HG02588 (cell line): ENCODE measurements at regions not wholly inside any gene's neighbourhood (a gene's known extent, or its start where the extent isn't known, plus 50 kb on each side); places are given as distances from the start of the nearest gene placed in this dataset.

Experiments used
- ATAC-seq: cut with Tn5 transposase; IDR thresholded peaks from one replicate; pipeline ENCODE4 v1.9.1; 2021; ENCODE audit warnings: mild to moderate bottlenecking, moderate library complexity; ENCODE audit not compliant: unreplicated experiment

DNA sequence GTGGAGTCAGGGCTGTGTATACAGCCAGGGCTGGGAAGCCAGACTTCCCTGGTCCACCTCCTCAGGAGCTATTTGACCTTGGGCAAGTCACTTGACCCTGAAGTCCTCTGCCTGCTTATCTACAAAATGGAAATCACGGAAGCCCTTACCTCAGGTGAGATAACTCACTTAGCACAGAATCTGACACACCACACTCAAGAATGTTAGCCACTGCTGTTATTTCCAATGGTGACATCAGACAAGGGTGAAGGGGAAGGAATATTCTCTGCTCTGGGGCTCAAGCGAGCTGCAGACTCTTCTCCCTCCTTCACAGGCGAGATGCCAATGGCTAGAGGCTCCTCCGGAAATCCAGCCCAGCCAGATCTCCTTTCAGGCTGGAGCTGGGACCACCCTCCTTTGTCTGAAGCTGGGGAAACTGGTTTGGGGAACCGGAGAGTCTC lies 189.6 kb downstream of the HAUS1 start:
- ATAC-seq, result no peak

DNA sequence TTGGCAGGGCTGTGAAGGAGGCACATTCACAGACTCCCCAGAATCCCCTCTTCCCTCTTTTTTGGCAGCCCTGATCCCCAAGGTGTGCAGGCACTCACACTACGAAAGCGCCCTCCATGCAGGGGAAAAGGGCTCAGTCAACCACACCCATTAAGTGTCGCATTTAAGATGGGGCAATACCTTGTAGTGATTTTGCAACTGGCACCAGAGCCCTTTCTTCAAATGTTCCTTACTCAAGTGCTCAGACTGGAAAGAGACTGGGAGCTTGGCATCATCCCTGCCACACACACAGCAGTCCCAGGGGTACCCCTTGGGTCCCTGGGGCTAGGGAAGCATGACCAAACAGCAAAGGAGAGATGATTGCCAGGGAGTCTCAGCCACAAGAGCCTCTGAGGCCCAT lies 190.1 kb downstream of the HAUS1 start:
- ATAC-seq, result no peak

DNA sequence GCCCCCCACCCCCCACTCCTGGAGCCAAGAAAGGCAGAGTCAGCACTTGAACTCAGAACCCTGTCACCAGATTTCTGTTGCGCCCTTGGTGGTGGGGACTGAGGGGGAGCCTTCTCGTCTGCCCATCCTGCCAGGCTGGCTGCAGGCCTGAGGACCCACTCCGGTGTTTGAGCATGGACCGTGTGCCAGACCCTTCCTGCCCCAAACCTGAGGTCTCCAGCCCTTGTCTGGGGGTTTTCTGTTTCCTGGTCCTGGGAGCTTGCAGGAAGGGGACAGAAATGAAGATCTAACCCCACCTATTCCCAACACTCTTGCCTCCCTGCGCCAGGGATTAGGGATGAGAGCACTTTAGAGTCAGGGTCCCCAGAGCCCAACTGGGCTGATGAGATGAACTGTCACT lies 190.6 kb downstream of the HAUS1 start:
- ATAC-seq, result no peak

DNA sequence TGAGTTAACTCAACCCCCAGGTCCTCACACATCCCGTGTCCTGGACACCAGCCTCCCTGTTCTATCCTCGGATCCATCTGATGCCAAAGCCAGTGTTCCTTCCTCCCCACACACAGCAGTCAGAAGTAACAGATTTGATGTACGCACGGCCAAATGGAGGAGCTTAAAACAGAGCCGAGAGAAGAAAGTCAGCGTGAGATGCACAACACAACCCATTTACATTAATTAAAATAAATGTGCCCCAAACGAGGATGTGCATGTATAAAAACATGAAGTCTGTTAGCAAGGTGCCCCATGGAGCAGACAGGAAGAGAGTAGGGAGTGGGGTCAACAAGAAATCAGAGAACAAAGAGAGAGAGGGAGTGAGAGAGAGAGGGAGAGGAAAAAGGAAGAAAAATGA lies 191.2 kb downstream of the HAUS1 start:
- ATAC-seq, result no peak

DNA sequence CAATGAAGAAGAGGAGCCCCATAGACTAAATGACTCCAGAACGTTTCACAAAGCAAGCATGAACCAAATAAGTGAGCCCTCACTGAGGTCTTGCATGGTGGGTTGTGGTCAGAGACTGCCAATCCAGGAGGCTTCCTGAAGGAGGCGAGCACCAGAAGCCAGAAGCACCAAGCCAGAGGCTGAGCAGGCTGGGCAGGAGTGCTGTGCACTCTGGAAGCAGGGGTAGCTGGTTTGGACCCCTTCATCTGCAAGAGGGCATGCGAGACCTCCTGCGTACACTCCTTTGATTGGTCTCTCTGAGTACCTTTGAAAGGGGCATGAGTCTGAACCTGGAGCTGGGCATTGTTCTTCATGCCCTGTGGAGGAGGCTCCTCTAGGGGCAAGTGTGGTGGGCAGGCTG lies 192.5 kb downstream of the HAUS1 start:
- no peak for ATAC-seq

DNA sequence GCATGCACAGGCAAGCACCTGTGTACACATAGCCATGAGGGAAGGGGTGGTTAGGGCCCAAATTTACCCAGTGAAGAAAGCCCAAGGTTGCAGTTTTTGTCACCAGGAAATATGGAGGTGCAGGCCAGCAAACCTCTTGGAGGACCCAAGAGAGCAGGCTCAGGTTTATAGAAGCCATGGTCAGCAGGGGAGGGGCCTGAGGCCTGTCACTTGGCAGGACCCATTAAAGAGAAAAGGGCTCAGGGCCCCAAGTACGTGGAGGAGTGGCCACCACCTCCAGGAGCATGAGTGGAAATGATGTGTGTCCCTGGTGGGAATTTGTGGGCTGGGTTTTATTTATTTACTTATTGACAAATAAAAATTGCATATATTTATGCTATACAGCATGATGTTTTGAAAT lies 192.9 kb downstream of the HAUS1 start:
- ATAC-seq, result no peak

DNA sequence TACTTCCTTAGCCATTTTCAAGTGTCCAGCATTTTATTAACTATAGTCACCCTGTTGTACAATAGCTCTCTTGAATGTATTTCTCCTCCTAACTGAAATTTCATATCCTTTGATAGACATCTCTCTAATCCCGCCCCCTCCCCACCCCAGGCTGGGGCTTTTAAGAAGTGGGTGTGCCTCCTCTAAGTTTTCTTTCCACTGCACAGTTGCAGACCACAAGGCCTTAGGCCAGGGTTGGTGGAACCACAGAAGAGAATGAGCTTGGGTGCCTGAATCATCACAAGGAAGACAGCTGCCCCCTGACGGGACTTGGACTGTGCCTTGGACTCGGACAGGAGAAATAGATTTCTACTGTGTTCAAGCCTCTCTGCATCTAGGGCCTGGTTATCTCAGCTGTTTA lies 193.4 kb downstream of the HAUS1 start:
- ATAC-seq, result no peak

DNA sequence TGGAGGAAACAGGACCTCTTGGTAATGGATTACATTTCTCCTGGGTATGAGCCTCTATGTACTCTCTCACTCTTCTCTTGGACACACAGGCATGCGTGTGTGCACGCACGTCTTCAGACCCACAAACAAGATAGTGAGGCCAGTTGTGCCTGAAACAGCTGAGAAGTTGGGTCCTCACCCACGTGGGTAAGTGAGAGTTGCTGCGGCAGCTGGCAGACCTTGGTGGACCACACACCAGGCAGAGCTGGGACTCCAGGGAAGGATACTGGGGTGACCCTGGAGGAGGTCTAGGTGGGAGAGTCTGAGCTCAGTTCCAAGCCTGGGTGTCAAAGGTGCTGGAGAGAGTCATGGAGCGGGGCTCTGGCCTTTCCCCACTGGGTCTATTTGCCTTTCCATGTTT lies 194.3 kb downstream of the HAUS1 start:
- ATAC-seq, result no peak

DNA sequence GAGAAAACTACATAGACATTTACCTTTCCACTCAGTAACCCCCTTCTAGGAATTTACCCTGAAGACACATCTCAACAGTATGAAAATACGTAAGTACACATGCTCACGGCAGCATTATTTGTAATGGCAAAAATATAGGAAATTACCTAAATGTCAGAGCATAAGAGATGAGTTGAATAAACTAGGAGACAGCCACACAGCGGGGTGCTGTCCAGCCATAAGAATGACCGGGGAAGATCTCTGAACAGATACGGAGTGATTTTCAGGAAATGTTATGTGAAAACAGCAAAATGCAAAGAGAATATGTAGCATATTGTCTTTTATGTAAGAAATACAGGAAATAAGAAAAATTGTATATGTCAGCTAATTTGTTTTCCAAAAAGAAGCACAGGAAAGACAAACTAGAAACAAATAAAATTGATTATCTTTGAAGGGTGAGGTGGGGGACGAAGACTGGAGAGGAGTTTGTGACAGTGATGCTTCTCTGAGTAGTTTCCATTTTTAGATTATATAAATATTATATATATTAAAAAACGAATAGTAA lies 195.4 kb downstream of the HAUS1 start:
- no peak for ATAC-seq

DNA sequence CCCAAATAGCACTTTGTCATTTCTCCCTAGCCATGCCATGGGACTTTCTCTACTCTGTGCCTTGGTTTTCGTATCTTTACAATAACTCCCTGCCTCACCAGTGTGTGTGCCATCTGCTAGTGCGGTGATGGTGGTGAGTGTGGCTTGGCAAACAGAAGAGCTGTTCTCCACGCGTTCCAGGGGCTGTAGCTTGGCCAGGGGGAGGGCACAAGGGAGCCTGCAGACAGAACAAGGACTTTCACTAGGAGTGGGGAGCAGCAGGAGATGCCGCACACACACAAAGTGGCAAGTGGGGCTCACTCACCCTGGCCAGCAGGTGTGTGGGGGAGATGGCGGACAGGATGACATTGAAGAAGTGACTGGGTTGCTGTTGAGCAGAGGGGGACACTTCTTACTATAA lies 196.9 kb downstream of the HAUS1 start:
- ATAC-seq, result no peak

DNA sequence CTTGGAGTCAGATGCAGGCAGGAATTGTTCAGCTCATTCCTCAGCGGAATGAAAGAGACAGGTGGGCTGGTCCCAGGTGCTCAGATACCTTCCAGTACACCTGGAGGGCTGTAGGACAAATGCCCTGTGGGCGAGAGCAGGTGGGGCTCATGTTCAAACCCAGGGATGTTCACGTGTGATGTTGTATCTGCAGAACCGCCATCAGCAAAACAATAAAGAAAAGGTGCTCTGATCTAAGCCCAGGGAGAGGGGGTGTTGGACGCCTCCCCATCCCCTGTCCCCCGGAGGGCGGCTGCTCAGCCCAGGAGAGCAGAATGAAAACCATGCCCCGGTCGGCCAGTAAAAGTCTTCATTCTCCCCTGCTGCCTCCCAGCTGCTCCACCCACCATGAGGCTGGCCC lies 197.4 kb downstream of the HAUS1 start:
- ATAC-seq, result no peak

DNA sequence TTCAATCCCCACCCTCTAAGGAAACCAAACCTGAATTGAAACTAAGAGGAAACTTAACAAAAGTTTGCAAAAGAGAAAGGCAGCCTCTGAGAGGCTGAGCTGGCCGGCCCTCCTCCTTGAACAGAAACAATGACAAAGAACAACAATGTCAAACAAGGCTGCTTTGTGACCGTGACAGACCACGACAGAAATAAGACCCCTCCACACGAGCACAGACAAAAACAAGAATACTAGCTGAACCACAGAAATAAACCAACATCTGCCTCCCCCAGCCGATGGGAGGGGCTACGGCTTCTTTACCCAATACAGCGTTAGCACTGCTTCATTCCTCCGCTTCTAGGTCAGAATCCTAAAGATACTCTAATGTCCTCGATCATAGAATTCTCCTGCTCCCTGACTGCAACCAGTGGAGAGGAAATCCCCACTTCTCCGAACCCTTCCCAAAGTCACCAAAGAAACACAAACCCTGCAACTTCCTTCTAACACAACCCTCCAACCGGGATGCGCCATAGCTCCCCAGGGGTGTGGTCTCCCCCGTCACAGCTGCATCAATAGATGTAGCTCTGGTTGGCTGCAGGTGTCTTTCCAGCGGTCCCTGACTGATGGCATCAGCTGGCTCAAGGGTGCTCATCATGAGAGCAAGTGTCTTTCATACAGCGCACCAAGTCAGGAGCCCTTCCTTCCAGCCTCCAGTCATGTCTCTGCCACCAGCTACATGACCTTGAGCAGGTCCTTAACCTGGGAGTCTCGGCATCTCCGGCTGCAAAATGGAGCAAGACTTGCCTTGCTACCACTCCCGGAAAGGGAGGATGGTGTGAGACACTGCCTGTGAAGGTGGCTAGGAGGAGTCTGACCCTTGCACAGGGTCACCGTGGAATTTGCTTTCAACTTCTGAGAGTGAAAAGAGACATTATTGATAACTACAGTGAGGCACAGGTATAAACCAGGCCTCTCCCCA lies 198.6 kb downstream of the HAUS1 start:
- ATAC-seq, result no peak

DNA sequence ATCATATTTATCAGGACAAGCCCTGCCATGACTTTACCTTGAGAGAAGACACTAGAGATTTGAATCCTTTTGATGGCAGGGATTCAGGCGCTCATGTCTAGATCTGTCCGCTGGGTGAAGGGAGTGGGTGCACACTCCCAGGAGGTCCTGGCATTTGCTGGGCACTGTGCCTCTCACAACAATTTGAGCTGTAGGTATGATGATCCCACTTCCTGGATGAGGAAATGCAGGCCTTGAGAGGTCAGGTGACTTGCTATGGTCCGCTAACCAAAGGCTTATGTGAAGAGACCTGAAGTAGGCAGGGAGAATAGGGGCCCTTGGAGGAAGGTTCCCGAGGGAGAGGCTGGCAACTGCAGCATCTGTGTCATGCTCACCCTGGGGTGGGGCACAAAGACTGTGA lies 206.1 kb downstream of the HAUS1 start:
- no peak for ATAC-seq

DNA sequence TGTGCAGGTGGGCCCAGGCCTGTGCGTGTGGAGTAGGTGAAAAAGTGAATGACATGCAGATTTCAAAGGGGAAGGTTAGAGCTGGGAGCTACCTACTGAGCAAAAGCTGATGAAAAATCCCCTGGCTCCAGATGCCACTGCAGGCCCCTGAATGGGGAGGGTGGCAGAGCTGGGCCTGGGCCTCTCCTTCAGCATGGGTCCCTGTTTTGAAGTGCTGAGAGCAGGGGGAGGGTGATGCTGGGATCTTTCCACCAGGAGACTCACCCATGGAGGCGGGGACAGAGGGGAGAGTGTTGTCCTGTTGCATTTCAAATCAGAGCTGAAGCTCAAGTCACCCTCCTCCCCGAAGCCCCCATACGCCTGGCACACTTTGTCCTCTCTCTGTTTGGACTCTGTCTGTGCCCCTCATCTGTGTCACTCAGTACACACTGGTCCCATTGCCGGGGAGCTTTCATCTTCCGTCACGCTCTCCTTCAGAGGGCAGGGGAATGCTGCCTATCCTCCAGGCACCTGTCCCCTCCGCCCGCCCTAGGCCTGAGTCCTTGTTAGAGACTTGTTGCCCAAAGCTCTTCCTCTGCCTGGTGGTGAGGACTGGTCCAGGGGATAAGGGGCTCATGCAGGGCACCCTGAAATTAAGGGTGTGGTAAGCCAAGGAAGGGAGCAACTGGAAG lies 206.6 kb downstream of the HAUS1 start:
- no peak for ATAC-seq

DNA sequence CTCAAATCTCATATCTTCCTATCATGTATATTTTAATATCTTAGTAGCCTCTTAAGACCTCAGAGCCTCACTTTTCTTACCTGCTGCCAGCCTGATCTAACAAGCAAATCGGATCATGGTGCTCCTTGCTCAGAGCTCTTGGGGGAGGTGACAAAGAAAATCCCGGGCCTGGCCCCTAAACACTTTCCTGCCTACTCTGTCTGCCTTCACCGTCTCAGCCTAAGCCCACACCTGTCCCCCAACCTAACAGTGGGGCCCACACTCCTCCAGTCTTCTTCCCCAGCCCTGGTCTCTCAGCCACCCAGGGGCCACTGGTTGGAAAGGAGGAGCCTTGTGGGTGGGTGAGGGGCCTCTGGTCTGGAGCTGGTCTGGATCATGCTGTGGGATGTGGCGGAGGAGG lies 207.3 kb downstream of the HAUS1 start:
- ATAC-seq, result no peak

DNA sequence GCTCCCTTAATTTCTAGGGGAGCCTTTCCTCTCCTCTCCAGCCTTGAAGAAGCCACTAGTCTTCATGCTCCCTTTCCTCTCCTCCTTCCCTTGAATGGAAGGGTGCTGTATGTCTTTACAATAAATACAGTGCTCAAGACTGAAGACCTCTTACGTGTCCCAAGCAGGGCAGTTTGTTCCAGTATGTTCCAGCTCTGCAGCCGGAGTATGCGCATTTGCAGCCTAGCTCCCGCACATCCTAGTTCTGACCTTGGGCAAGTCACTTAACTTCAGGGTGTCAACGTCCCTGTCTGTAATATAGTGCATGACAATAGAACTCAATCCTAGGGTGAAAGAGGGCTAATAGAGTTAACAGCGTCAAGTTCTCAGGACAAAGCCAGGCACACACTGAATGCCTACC lies 208.0 kb downstream of the HAUS1 start:
- no peak for ATAC-seq

DNA sequence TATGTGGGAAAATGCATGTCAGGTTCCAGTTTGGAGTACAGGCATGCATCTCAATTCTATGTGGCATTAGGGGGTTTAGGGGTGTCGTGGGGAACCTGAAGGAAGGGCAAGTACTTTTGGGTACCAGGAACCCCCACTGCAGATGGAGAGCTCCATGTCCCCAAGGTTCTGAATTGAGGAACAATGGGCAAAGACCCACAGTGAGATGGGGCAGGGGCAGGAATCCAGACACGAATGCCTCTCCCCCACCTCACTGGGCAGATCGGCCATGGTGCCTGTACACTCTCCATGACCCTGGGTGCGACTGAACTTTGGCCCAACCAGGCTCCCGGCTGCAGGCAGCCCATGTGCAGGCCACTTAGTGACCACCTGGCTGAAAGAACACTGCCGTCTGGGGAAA lies 209.3 kb downstream of the HAUS1 start:
- no peak for ATAC-seq

DNA sequence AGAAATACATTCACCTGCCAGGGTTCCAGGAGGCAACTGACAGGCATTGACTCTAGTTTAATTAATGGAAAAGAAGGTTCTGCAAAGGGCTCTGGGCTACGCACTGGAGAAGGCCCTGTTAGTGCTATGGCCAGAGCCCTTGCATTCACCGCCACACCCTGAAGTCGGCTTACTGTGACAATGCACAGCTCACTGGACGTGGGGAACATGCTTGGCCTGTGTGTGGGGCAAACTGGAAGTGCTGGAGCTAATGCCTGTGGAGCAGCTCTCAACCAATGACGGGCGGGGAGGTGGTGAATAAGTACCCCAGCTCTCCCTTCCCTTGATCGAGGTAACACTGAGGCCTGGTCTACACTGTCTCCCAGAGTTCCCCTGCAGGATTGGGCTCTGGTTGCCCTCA lies 209.8 kb downstream of the HAUS1 start:
- ATAC-seq, result no peak

DNA sequence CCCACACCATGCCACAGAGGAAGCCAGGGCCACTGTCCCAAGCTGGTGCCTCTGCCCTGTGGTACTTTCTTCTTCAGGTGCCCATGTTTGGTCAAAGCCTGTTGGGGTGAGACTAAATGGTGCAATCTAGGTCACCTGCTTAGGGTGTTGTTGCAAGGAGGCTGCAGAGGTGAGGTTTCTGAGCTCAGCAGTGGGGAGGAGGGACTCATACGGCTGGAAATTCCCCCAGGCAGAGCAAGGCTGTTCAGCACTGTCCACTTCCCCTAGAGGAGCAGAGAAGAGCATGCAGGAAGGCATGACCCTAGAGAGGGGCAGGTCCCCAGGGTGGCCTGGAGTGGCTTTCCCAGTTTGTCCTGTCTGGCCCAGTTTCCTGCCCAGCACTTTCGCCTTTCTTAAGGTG lies 211.0 kb downstream of the HAUS1 start:
- no peak for ATAC-seq

DNA sequence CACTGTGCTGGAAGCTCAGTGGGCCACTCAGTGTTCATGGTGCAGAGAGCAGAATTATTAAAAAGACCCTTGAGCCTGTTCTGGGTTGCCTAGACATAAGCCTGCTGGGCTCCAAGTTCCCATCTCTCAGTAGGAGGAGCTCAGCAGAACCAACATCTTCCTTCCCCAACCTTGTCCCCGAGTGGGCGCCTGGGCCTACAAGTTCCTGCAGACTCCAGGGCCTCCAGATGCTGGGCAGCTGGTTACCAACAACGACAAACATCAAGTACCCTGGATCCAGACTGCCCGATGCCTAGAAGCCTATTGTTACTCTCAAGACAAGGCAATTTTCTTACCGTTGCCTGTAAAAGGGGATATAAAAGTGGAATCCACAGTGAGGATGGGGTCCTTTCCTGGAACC lies 214.2 kb downstream of the HAUS1 start:
- no peak for ATAC-seq

DNA sequence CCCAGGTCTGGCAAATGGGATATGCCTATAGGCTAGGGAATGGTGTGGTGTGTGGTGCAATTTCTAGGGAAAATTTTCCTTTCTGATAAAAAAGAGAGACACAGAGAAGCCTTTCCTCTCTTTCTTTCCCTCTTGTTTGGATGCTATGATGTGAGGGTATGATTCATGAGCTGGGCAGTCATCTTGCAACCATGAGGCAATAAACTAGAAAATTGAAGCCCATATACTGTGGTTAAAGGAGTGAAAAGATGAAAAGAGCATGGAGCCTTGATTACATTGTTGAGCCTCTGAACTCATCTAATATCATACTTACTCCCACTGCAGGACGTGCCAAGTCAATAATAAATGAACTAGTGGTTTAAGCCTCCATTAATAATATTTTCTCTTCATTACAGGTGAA lies 215.6 kb downstream of the HAUS1 start:
- ATAC-seq, result no peak

DNA sequence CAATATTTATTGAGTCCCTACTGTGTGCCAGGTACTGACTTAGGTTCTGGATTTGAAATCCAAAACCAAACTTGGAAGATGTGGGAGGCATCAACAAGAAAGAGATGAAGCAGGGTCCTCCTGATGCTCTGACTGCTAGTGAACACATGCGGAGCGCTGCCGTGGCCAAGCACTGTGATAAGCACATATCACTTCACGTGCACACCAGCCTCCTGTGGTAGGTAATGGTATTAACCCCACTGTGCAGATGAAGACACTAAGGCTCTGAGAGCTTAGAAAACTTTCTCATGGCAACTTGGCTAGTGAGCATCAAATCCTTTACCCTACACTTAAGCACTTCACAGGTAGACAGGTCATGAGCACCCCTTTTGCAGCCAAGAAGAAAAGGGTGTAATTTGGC lies 216.1 kb downstream of the HAUS1 start:
- no peak for ATAC-seq
